HCT116 (cell line): ENCODE measurements at regions not wholly inside any gene's neighbourhood (a gene's known extent, or its start where the extent isn't known, plus 50 kb on each side); places are given as distances from the start of the nearest gene placed in this dataset.

Source experiments
- ATAC-seq: fragments of 200-7000 bp; cut with Tn5 transposase; 2 replicates; pipeline ENCODE4 v1.9.1; 2020; ENCODE audit warnings: mild to moderate bottlenecking, moderate library complexity
- BruUV-seq: library from RNA; stranded (reverse); fragments of 400-500 nt; replicated peaks from 2 replicates; lab custom pipeline; 2021; lab: Mats Ljungman, UMichigan
- CTCF ChIA-PET: fragments of 300-600 bp; sonication (Branson Sonifier 250); formaldehyde crosslinking; loops from one replicate; lab custom pipeline; 2021; ENCODE audit warnings: antibody characterized with exemption; lab: Charles Lee
- POLR2A ChIA-PET: fragments of 300-600, 350-600 bp; sonication (Branson Sonifier 250); formaldehyde crosslinking; loops from one replicate; lab custom pipeline; 2021; ENCODE audit warnings: antibody characterized with exemption; lab: Charles Lee
- RAD21 ChIA-PET, 2 experiments: fragments of 300-600 bp; sonication (Branson Sonifier 250); formaldehyde crosslinking; loops; one replicate each; lab custom pipeline; 2023; ENCODE audit warnings: low total read pairs in 2 of 2; ENCODE audit not compliant: uncharacterized antibody in 2 of 2, unreplicated experiment in 2 of 2, low non-redundant PET in 1 of 2; lab: Charles Lee
- DNase-seq: peaks from one replicate; pipeline ENCODE4 v3.0.0-alpha.2; 2010; ENCODE audit warnings: low read depth, low spot score
- H2AFZ ChIP-seq: fragments of 200-600 bp; shearing (Covaris generic), sonication (generic); 2 replicates; pipeline ENCODE4 v1.6.1; 2017; ENCODE audit warnings: low read depth, mixed run types, mixed read lengths, antibody characterized with exemption, low read length; ENCODE audit not compliant: poor library complexity, severe bottlenecking
- H3K27ac ChIP-seq: 2 replicates; pipeline ENCODE4 v1.5.1; 2012; ENCODE audit warnings: low read depth, low read length
- H3K27me3 ChIP-seq: fragments of 200-600 bp; sonication (generic); 2 replicates; pipeline ENCODE4 v1.6.1; 2016; ENCODE audit warnings: mixed run types, low read length, mixed read lengths; ENCODE audit not compliant: insufficient read depth
- H3K36me3 ChIP-seq, 2 experiments: fragments of 200-500 bp in 1 of 2; fragments of 200-600 bp in 1 of 2; sonication (Bioruptor generic) in 1 of 2; sonication (generic) in 1 of 2; 2 replicates each; pipeline versions ENCODE4 v1.5.1 to v1.6.1; 2014 to 2016; ENCODE audit warnings: low read length in 2 of 2, inconsistent platforms in 1 of 2, mixed read lengths in 1 of 2, mixed run types in 1 of 2; ENCODE audit not compliant: insufficient read depth in 2 of 2, control insufficient read depth in 1 of 2
- H3K4me1 ChIP-seq, 2 experiments: fragments of 200-600 bp in 1 of 2; sonication (generic) in 1 of 2; 2 replicates each; pipeline versions ENCODE4 v1.5.1 to v1.6.1; 2012 to 2017; ENCODE audit warnings: low read length in 2 of 2, inconsistent platforms in 1 of 2, mild to moderate bottlenecking in 1 of 2, mixed read lengths in 1 of 2, mixed run types in 1 of 2, moderate library complexity in 1 of 2; ENCODE audit not compliant: insufficient read depth in 2 of 2, control insufficient read depth in 1 of 2
- H3K4me2 ChIP-seq: fragments of 200-600 bp; sonication (generic); 2 replicates; pipeline ENCODE4 v1.6.1; 2017; ENCODE audit warnings: mixed run types, low read length, mixed read lengths
- H3K4me3 ChIP-seq, 2 experiments: fragments of 200-600 bp in 1 of 2; sonication (generic) in 1 of 2; replicated peaks in 1 of 2; 2 replicates each; pipeline ENCODE4 v1.5.1; 2011 to 2016; ENCODE audit warnings: low read length in 2 of 2, control low read depth in 1 of 2, low read depth in 1 of 2, mild to moderate bottlenecking in 1 of 2, mixed read lengths in 1 of 2, mixed run types in 1 of 2
- H3K79me2 ChIP-seq: fragments of 200-600 bp; sonication (generic); 2 replicates; pipeline ENCODE4 v1.6.1; 2017; ENCODE audit warnings: mild to moderate bottlenecking, mixed run types, low read length, moderate library complexity, mixed read lengths; ENCODE audit not compliant: insufficient read depth
- H3K9ac ChIP-seq: fragments of 200-600 bp; sonication (generic); 2 replicates; pipeline ENCODE4 v1.6.1; 2016; ENCODE audit warnings: low read length, mixed read lengths
- H3K9me2 ChIP-seq: fragments of 200-600 bp; sonication (generic), shearing (Covaris generic); 2 replicates; pipeline ENCODE4 v1.6.1; 2017; ENCODE audit warnings: mixed run types, mild to moderate bottlenecking, moderate library complexity; ENCODE audit not compliant: insufficient read depth
- H3K9me3 ChIP-seq, 2 experiments: fragments of 200-500 bp in 1 of 2; fragments of 200-600 bp in 1 of 2; sonication (Bioruptor generic) in 1 of 2; sonication (generic) in 1 of 2; 2 replicates each; pipeline ENCODE4 v1.6.1; 2014 to 2017; ENCODE audit warnings: low read length in 2 of 2, mixed read lengths in 2 of 2, inconsistent platforms in 1 of 2, low read depth in 1 of 2, mild to moderate bottlenecking in 1 of 2, mixed run types in 1 of 2, moderate library complexity in 1 of 2; ENCODE audit not compliant: control insufficient read depth in 1 of 2, insufficient read depth in 1 of 2
- H4K20me1 ChIP-seq: fragments of 200-600 bp; sonication (generic), shearing (Covaris generic); 2 replicates; pipeline ENCODE4 v1.6.1; 2017; ENCODE audit warnings: mixed run types, mild to moderate bottlenecking, moderate library complexity; ENCODE audit not compliant: insufficient read depth
- CBX3 ChIP-seq: IDR thresholded peaks from 2 replicates; pipeline ENCODE4 v1.6.1; 2012; ENCODE audit warnings: low read depth
- CEBPB ChIP-seq: IDR thresholded peaks from 2 replicates; pipeline ENCODE4 v1.6.1; 2012; ENCODE audit warnings: low read depth
- EGR1 ChIP-seq: IDR thresholded peaks from 2 replicates; pipeline ENCODE4 v1.6.1; 2012; ENCODE audit warnings: low read depth
- EZH2 ChIP-seq: fragments of 200-600 bp; sonication (generic); IDR thresholded peaks from 2 replicates; pipeline ENCODE4 v1.6.1; 2017; ENCODE audit warnings: antibody characterized with exemption, mixed run types
- EZH2phosphoT487 ChIP-seq: fragments of 200-600 bp; IDR thresholded peaks from 2 replicates; pipeline ENCODE4 v1.6.1; 2018; ENCODE audit warnings: antibody characterized with exemption, borderline replicate concordance
- FOSL1 ChIP-seq: IDR thresholded peaks from 2 replicates; pipeline ENCODE4 v1.6.1; 2012; ENCODE audit warnings: low read depth
- SP1 ChIP-seq: IDR thresholded peaks from 2 replicates; pipeline ENCODE4 v1.6.1; 2012; ENCODE audit warnings: low read depth
- SRF ChIP-seq: IDR thresholded peaks from 2 replicates; pipeline ENCODE4 v1.6.1; 2012; ENCODE audit warnings: low read depth
- TCF7L2 ChIP-seq: IDR thresholded peaks from 2 replicates; pipeline ENCODE4 v1.7.0; 2011; ENCODE audit warnings: borderline replicate concordance, inconsistent platforms; ENCODE audit not compliant: insufficient read depth, insufficient read length; ENCODE audit errors: extremely low read depth
- YY1 ChIP-seq: IDR thresholded peaks from 2 replicates; pipeline ENCODE4 v1.6.1; 2011; ENCODE audit warnings: low read length, low read depth, moderate library complexity, mild to moderate bottlenecking; ENCODE audit not compliant: insufficient replicate concordance; ENCODE audit errors: extremely low read depth
- ZNF274 ChIP-seq: fragments of 200-500 bp; sonication (Bioruptor generic); IDR thresholded peaks from 2 replicates; pipeline ENCODE4 v1.6.1; 2014; ENCODE audit warnings: mild to moderate bottlenecking, low read depth, low read length, inconsistent platforms
- intact Hi-C: fragments of 100-400 bp; cut with micrococcal nuclease; formaldehyde crosslinking; loops from 2 replicates; pipeline ENCODE4 v1.10.0; 2022
- TF ChIP-seq, protein P1 (sequence below), 3 experiments: fragments of 200-600 bp in 1 of 3; sonication (generic) in 1 of 3; IDR thresholded peaks in 2 of 3; conservative IDR thresholded peaks in 1 of 3; 2 replicates each; pipeline ENCODE4 v1.5.1; 2012 to 2017; ENCODE audit warnings: low read depth in 2 of 3, low read length in 2 of 3, antibody characterized with exemption in 1 of 3, borderline replicate concordance in 1 of 3, control low read depth in 1 of 3, mild to moderate bottlenecking in 1 of 3, mixed read lengths in 1 of 3, mixed run types in 1 of 3, moderate library complexity in 1 of 3; ENCODE audit not compliant: insufficient read depth in 1 of 3

GRCh38 chr5:143890487-143890886 is 78.5 kb downstream of the HMHB1 start (continued):
- TF ChIP-seq, protein P1, sequence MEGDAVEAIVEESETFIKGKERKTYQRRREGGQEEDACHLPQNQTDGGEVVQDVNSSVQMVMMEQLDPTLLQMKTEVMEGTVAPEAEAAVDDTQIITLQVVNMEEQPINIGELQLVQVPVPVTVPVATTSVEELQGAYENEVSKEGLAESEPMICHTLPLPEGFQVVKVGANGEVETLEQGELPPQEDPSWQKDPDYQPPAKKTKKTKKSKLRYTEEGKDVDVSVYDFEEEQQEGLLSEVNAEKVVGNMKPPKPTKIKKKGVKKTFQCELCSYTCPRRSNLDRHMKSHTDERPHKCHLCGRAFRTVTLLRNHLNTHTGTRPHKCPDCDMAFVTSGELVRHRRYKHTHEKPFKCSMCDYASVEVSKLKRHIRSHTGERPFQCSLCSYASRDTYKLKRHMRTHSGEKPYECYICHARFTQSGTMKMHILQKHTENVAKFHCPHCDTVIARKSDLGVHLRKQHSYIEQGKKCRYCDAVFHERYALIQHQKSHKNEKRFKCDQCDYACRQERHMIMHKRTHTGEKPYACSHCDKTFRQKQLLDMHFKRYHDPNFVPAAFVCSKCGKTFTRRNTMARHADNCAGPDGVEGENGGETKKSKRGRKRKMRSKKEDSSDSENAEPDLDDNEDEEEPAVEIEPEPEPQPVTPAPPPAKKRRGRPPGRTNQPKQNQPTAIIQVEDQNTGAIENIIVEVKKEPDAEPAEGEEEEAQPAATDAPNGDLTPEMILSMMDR (IDR thresholded peaks at IDR 0.05 in 2 of 3, conservative IDR thresholded peaks at IDR 0.05 in 1 of 3; ENCODE audit: borderline replicate concordance in 1 of 3, insufficient read depth in 1 of 3, low read depth in 2 of 3, low read length in 2 of 3) = no peak
- TF ChIP-seq ZNF274 (no peak), EZH2phosphoT487 (no peak), CEBPB (no peak)
- TF ChIP-seq, all 23 proteins: peak for 0

GRCh38 chr5:143892271-143892670 is 80.3 kb downstream of the HMHB1 start:
- no peaks in the 10 kb centered on the region for H3K79me2 ChIP-seq
- BruUV-seq = no TSS peak
- no peaks in the 10 kb centered on the region for H4K20me1 ChIP-seq
- no peaks in the 10 kb centered on the region for H3K36me3 ChIP-seq
- intact Hi-C loops = no loop called here
- TF ChIP-seq EZH2 (no peak), SRF (no peak), YY1 (no peak), FOSL1 (no peak), SP1 (no peak), TCF7L2 (no peak), CBX3 (no peak), EGR1 (no peak)
- TF ChIP-seq, protein P1 (IDR thresholded peaks at IDR 0.05 in 2 of 3, conservative IDR thresholded peaks at IDR 0.05 in 1 of 3; ENCODE audit: borderline replicate concordance in 1 of 3, insufficient read depth in 1 of 3, low read depth in 2 of 3, low read length in 2 of 3) = no peak
- H3K9me2 ChIP-seq = no peaks in the 10 kb centered on the region
- H3K9me3 ChIP-seq = no peaks in the 10 kb centered on the region
- H3K4me2 ChIP-seq = no peak overlapping the region
- RAD21 ChIA-PET = no interaction called here
- H3K27ac ChIP-seq = no peak overlapping the region
- DNase-seq (no peak), ATAC-seq (no peak)
- H3K4me3 ChIP-seq = no peak overlapping the region
- no peaks in the 10 kb centered on the region for H3K4me1 ChIP-seq
- POLR2A ChIA-PET = no interaction called here
- no peak overlapping the region for H3K9ac ChIP-seq
- CTCF ChIA-PET = no interaction called here
- no peaks in the 10 kb centered on the region for H3K27me3 ChIP-seq
- H2AFZ ChIP-seq = no peak overlapping the region
